HFFc6 (cell line): ENCODE measurements at regions not wholly inside any gene's neighbourhood (a gene's known extent, or its start where the extent isn't known, plus 50 kb on each side); places are given as distances from the start of the nearest gene placed in this dataset.

Experiments
- DNase-seq: peaks from one replicate; pipeline ENCODE4 v3.0.0-alpha.2; 2018
- H3K27ac Mint-ChIP-seq: 2 replicates; pipeline ENCODE4 v1.8.0; 2020; ENCODE audit warnings: mild to moderate bottlenecking, mixed read lengths
- H3K27me3 Mint-ChIP-seq: 2 replicates; pipeline ENCODE4 v1.8.0; 2021; ENCODE audit warnings: mild to moderate bottlenecking, moderate library complexity, mixed read lengths; ENCODE audit not compliant: insufficient read depth
- H3K36me3 Mint-ChIP-seq: 2 replicates; pipeline ENCODE4 v1.8.0; 2021; ENCODE audit warnings: low read depth, mixed read lengths
- H3K4me1 Mint-ChIP-seq: 2 replicates; pipeline ENCODE4 v1.8.0; 2020; ENCODE audit warnings: low read depth, mixed read lengths
- H3K4me3 Mint-ChIP-seq: 2 replicates; pipeline ENCODE4 v1.8.0; 2020; ENCODE audit warnings: mild to moderate bottlenecking, moderate library complexity, mixed read lengths
- H3K9me3 Mint-ChIP-seq: 2 replicates; pipeline ENCODE4 v1.8.0; 2020; ENCODE audit warnings: mild to moderate bottlenecking, mixed read lengths
- TF ChIP-seq, protein P1 (sequence below): fragments of 200-600 bp; sonication (generic); IDR thresholded peaks from 2 replicates; pipeline ENCODE4 v1.5.0; 2021; ENCODE audit warnings: antibody characterized with exemption, mild to moderate bottlenecking

GRCh38 chr3:40976241-40976640 is 223.1 kb upstream of the CTNNB1 start:
- H3K4me1 Mint-ChIP-seq = peaks cover 14% of the 10 kb centered on the region; the same call in 1 of the 2 replicates
- no peak overlapping the region for H3K4me3 Mint-ChIP-seq
- peaks cover 1% of the 10 kb centered on the region for H3K27me3 Mint-ChIP-seq
- H3K9me3 Mint-ChIP-seq = peaks cover 24% of the 10 kb centered on the region
- H3K36me3 Mint-ChIP-seq = no peaks in the 10 kb centered on the region
- H3K27ac Mint-ChIP-seq = no peak overlapping the region
- TF ChIP-seq, protein P1, sequence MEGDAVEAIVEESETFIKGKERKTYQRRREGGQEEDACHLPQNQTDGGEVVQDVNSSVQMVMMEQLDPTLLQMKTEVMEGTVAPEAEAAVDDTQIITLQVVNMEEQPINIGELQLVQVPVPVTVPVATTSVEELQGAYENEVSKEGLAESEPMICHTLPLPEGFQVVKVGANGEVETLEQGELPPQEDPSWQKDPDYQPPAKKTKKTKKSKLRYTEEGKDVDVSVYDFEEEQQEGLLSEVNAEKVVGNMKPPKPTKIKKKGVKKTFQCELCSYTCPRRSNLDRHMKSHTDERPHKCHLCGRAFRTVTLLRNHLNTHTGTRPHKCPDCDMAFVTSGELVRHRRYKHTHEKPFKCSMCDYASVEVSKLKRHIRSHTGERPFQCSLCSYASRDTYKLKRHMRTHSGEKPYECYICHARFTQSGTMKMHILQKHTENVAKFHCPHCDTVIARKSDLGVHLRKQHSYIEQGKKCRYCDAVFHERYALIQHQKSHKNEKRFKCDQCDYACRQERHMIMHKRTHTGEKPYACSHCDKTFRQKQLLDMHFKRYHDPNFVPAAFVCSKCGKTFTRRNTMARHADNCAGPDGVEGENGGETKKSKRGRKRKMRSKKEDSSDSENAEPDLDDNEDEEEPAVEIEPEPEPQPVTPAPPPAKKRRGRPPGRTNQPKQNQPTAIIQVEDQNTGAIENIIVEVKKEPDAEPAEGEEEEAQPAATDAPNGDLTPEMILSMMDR = no peak
- DNase-seq = no peak

GRCh38 chr3:40978442-40978841 is 220.9 kb upstream of the CTNNB1 start:
- TF ChIP-seq, protein P1 = no peak
- no peaks in the 10 kb centered on the region; the same call in none of the 2 replicates for H3K27me3 Mint-ChIP-seq
- peaks cover 23% of the 10 kb centered on the region for H3K9me3 Mint-ChIP-seq
- no peak overlapping the region for H3K4me3 Mint-ChIP-seq
- no peak overlapping the region for H3K27ac Mint-ChIP-seq
- no peaks in the 10 kb centered on the region for H3K4me1 Mint-ChIP-seq
- no peak for DNase-seq
- no peaks in the 10 kb centered on the region for H3K36me3 Mint-ChIP-seq

GRCh38 chr3:40979962-40980361 is 219.3 kb upstream of the CTNNB1 start:
- TF ChIP-seq, protein P1 = no peak
- Mint-ChIP-seq H3K27me3 (no peaks in the 10 kb centered on the region; the same call in none of the 2 replicates), H3K4me1 (no peaks in the 10 kb centered on the region), H3K36me3 (no peaks in the 10 kb centered on the region), H3K27ac (no peak overlapping the region), H3K4me3 (no peak overlapping the region), H3K9me3 (peaks cover 22% of the 10 kb centered on the region; the same call in 1 of the 2 replicates)
- DNase-seq = no peak

DNA sequence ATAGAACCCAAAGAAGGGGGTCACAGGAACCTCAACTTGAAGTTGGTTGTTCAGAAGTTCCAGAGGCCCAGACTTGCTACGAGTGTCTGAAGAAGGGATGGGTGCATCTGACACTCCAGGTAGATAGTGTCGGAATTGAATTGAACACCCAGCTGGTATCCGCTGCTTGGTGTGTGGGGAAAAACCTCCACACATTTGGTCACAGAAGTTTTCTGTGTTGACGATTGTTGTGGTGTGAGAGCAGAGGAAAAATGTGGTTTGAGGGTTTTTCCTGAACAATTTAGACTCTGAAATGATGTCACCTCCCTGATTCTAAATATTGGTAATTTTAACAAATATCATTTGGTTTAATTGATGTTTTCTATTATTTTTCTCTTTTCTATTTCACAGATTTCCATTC is 218.8 kb upstream of the CTNNB1 start:
- TF ChIP-seq, protein P1 = no peak
- H3K4me1 Mint-ChIP-seq = no peaks in the 10 kb centered on the region
- no peaks in the 10 kb centered on the region for H3K36me3 Mint-ChIP-seq
- H3K27ac Mint-ChIP-seq = no peak overlapping the region
- no peak overlapping the region for H3K4me3 Mint-ChIP-seq
- no peak for DNase-seq
- peaks cover 26% of the 10 kb centered on the region; the same call in 1 of the 2 replicates for H3K9me3 Mint-ChIP-seq
- H3K27me3 Mint-ChIP-seq = no peaks in the 10 kb centered on the region; the same call in none of the 2 replicates

DNA sequence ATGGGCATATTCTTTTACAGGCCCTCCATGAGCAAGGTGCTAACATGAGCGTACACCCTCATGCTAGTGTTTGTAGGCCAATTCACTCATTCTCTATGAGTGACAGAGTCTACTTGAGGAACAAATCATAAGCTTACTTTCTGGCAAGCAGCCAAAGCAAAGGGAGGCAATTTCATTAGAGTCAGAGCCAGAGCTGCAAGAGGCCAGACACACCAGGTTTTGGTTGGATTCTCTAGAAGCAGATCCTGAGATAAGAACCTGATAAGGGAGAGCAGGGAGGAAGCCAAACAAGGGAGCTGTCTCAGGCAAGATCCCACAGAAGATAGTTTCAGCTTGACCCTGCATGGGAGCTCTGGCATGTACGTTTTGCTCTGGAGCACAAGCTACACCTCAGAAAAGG is 214.1 kb upstream of the CTNNB1 start:
- Mint-ChIP-seq H3K9me3 (peaks cover 13% of the 10 kb centered on the region), H3K27me3 (no peaks in the 10 kb centered on the region; the same call in none of the 2 replicates), H3K36me3 (no peaks in the 10 kb centered on the region), H3K4me1 (no peaks in the 10 kb centered on the region), H3K4me3 (no peak overlapping the region), H3K27ac (no peak overlapping the region)
- TF ChIP-seq, protein P1 = no peak
- DNase-seq = no peak

GRCh38 chr3:40988468-40988867 is 210.8 kb upstream of the CTNNB1 start:
- Mint-ChIP-seq H3K4me3 (no peak overlapping the region), H3K9me3 (peaks cover 13% of the 10 kb centered on the region), H3K4me1 (no peaks in the 10 kb centered on the region), H3K27ac (no peak overlapping the region), H3K27me3 (no peaks in the 10 kb centered on the region; the same call in 1 of the 2 replicates), H3K36me3 (no peaks in the 10 kb centered on the region)
- no peak for DNase-seq
- TF ChIP-seq, protein P1 = no peak
